ENCODE measurements at regions not wholly inside any gene's neighbourhood (a gene's known extent, or its start where the extent isn't known, plus 50 kb on each side); places are given as distances from the start of the nearest gene placed in this dataset.

DNA sequence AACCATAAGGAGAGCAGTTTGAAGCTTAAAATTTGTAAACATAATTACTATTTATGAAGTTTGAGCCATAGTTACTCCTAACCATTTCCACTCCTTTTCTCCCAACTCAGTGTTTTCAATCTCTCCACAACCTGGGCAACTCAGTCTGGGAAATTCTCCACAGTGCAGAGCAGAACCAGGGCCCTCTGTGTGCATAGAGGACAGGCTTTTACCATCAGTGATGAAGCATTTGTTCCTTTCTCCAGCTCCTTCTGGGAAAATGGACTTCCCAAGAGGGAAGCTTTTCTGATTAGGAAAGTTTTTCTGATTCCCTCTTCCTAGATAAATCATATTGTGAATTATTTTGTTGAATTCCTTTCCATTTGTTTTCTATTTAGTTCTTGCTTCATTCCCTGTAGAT is 132.3 kb upstream of the MPDZ start:
- ATAC-seq, result no peak
- no peaks in the 10 kb centered on the region for H3K36me3 ChIP-seq (ENCODE audit: control insufficient read depth, insufficient read depth, low read length)
- H3K4me3 ChIP-seq, result no peak overlapping the region
- H3K9me1 ChIP-seq (ENCODE audit: control insufficient read depth, insufficient read depth, low read length), result no peaks in the 10 kb centered on the region
- intact Hi-C loops (cut with micrococcal nuclease) (no loop called here), in situ Hi-C loops (cut with MboI) (no loop called here)
- no peak overlapping the region for H3K9ac ChIP-seq (ENCODE audit: insufficient read depth in 1 of 2, low read depth in 2 of 2, low read length in 2 of 2)
- no peak overlapping the region for H2AFZ ChIP-seq (ENCODE audit: low read depth, low read length)
- no peaks in the 10 kb centered on the region for H3K27me3 ChIP-seq (ENCODE audit: control insufficient read depth in 2 of 2, insufficient read depth in 2 of 2, low read length in 2 of 2)
- no peaks in the 10 kb centered on the region for H3K79me2 ChIP-seq (ENCODE audit: control insufficient read depth, insufficient read depth, low read length)
- no peaks in the 10 kb centered on the region for H3K4me1 ChIP-seq (replicated peaks in 1 of 2; ENCODE audit: control insufficient read depth in 2 of 2, insufficient read depth in 2 of 2, low read length in 2 of 2)
- no peak for FAIRE-seq
- H4K20me1 ChIP-seq (replicated peaks; ENCODE audit: control insufficient read depth, insufficient read depth, low read length), result no peaks in the 10 kb centered on the region
- H3K4me2 ChIP-seq (ENCODE audit: insufficient read depth, low read length), result no peak overlapping the region
- ChIA-PET CTCF (ENCODE audit: low intra/inter-chr PET ratio) (no interaction called here), POLR2A (interaction anchor here (0.6 kb wide), 1 partner anchor 150 kb away, joined by 3 read pairs; no protein-coding TSS in a partner anchor)
- no peak for DNase-seq (ENCODE audit: extremely low read depth in 1 of 4, low spot score in 3 of 4)
- no TSS peak for BruUV-seq (replicated peaks)
- no peaks in the 10 kb centered on the region for H3K9me3 ChIP-seq (replicated peaks; ENCODE audit: control insufficient read depth, insufficient read depth, low read depth, low read length)
- no peak overlapping the region for H3K27ac ChIP-seq (ENCODE audit: extremely low read depth, low read depth, low read length)
- TF ChIP-seq GABPA (tag; conservative IDR thresholded peaks at IDR 0.05; ENCODE audit: low read depth), result no peak
- no peak for TF ChIP-seq ZNF764 (CRISPR knock-in tag; IDR thresholded peaks at IDR 0.05; ENCODE audit: low read depth)
- TF ChIP-seq COPS2 (conservative IDR thresholded peaks at IDR 0.05), result no peak
- no peak for TF ChIP-seq RFX7 (CRISPR knock-in tag; IDR thresholded peaks at IDR 0.05)
- TF ChIP-seq, protein P1, sequence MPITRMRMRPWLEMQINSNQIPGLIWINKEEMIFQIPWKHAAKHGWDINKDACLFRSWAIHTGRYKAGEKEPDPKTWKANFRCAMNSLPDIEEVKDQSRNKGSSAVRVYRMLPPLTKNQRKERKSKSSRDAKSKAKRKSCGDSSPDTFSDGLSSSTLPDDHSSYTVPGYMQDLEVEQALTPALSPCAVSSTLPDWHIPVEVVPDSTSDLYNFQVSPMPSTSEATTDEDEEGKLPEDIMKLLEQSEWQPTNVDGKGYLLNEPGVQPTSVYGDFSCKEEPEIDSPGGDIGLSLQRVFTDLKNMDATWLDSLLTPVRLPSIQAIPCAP (CRISPR knock-in tag; IDR thresholded peaks at IDR 0.05; ENCODE audit: borderline replicate concordance), result no peak
- TF ChIP-seq KDM4B (IDR thresholded peaks at IDR 0.05; ENCODE audit: borderline replicate concordance in 2 of 2, low read depth in 1 of 2), result no peak
- TF ChIP-seq ATF4 (CRISPR knock-in tag; IDR thresholded peaks at IDR 0.05), result no peak
- TF ChIP-seq HBP1 (CRISPR knock-in tag; IDR thresholded peaks at IDR 0.05), result no peak
- TF ChIP-seq ZNF512 (tag; IDR thresholded peaks at IDR 0.05), result no peak

Data from K562 (cell line).